ENCODE measurements at regions not wholly inside any gene's neighbourhood (a gene's known extent, or its start where the extent isn't known, plus 50 kb on each side); places are given as distances from the start of the nearest gene placed in this dataset.

- no peak for TF ChIP-seq EZH2phosphoT487 (IDR thresholded peaks at IDR 0.05; ENCODE audit: borderline replicate concordance, low read length)
- TF ChIP-seq CTCF (IDR thresholded peaks at IDR 0.05; ENCODE audit: low read depth, low read length, poor library complexity, severe bottlenecking): no peak
These were observed 149.9 kb downstream of the EVX1 start for GRCh38 chr7:27392477-27392876.
